ENCODE measurements at regions not wholly inside any gene's neighbourhood (a gene's known extent, or its start where the extent isn't known, plus 50 kb on each side); places are given as distances from the start of the nearest gene placed in this dataset.

- DNase-seq (ENCODE audit: insufficient read length, low spot score) (no peak), FAIRE-seq (no peak)
- TF ChIP-seq POLR2AphosphoS5 (IDR thresholded peaks at IDR 0.05; ENCODE audit: low read depth, low read length) = no peak
- TF ChIP-seq TAF1 (IDR thresholded peaks at IDR 0.05; ENCODE audit: low read depth, low read length) = no peak
- TF ChIP-seq SPI1 (IDR thresholded peaks at IDR 0.05; ENCODE audit: low read depth, low read length) = peak; percentile 33; the same call in 1 of the 2 replicates
- no peak for TF ChIP-seq POU2F2 (IDR thresholded peaks at IDR 0.05; ENCODE audit: low read depth, low read length)
- no peak for TF ChIP-seq POLR2A (IDR thresholded peaks at IDR 0.05; ENCODE audit: low read depth, low read length)
- no peak for TF ChIP-seq PAX5 (IDR thresholded peaks at IDR 0.05; ENCODE audit: insufficient read depth, low read length, severe bottlenecking)
Observed at GRCh38 chr15:47959617-47960413, 161.0 kb upstream of the SLC24A5 start.

DNA sequence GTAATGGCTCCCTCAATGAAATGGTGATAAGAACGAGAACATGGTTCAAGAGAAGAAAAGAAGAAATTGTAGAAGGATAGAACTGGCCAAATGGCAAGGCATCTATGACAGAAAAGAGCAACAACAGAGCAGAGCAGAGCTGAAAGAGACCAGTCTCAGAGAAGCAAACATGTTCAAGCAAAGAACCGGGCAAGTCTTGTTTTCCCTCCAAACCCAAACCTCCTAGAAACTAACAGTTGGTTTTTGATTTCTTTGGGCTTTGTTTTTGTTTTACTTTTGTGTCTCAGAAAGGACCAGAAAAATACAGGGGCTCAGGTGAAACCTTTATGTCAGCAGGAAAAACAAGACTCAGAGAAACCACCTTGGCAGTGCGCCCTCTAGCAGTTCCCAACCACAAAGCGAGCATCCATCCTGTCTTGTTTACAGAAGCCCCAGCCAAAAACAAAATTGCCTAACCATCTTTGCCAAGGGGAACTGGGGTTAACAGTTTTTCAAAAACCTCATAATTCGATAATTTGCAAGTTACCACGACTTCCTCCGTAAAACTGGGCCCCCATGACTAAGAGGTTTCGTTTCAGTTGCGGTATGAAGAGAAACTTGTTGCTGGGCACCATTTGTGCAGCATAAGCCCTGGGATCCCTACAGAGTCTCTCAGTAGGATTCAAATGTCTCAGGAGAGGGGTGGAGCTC lies 159.2 kb upstream of the SLC24A5 start:
- FAIRE-seq (peak; percentile 83), DNase-seq (ENCODE audit: insufficient read length, low spot score) (peak; percentile 29)
- TF ChIP-seq PAX5 (IDR thresholded peaks at IDR 0.05; ENCODE audit: insufficient read depth, low read length, severe bottlenecking) = no peak
- no peak for TF ChIP-seq POLR2A (IDR thresholded peaks at IDR 0.05; ENCODE audit: low read depth, low read length)
- no peak for TF ChIP-seq TAF1 (IDR thresholded peaks at IDR 0.05; ENCODE audit: low read depth, low read length)
- TF ChIP-seq SPI1 (IDR thresholded peaks at IDR 0.05; ENCODE audit: low read depth, low read length) = peak; percentile 82
- TF ChIP-seq POU2F2 (IDR thresholded peaks at IDR 0.05; ENCODE audit: low read depth, low read length) = peak; percentile 93

GRCh38 chr15:47963265-47963664 lies 157.5 kb upstream of the SLC24A5 start:
- TF ChIP-seq PAX5 (IDR thresholded peaks at IDR 0.05; ENCODE audit: insufficient read depth, low read length, severe bottlenecking) = no peak
- DNase-seq (ENCODE audit: insufficient read length, low spot score) (no peak), FAIRE-seq (no peak)

DNA sequence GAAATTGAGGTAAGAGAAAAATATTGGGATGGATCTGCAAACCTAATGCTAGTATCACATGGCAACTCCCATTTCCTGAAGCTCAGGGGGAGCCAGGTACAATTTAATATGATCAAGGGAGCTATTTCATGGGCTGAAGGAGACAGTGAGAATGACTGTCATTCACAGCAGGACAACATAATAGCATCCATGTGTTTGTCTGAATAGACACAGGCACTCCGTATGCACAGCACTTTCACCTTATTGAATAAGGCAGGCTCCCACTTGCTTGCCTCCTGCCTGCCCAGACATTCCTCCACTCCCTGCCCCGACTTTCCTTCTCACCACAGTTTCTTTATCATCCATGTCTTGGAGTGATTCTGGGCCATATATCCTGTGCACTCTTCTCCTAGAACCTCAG lies 156.6 kb upstream of the SLC24A5 start:
- TF ChIP-seq POLR2A (IDR thresholded peaks at IDR 0.05; ENCODE audit: low read depth, low read length) = no peak
- no peak for TF ChIP-seq TAF1 (IDR thresholded peaks at IDR 0.05; ENCODE audit: low read depth, low read length)
- TF ChIP-seq POLR2AphosphoS5 (IDR thresholded peaks at IDR 0.05; ENCODE audit: low read depth, low read length) = no peak
- no peak for TF ChIP-seq SPI1 (IDR thresholded peaks at IDR 0.05; ENCODE audit: low read depth, low read length)
- no peak for TF ChIP-seq POU2F2 (IDR thresholded peaks at IDR 0.05; ENCODE audit: low read depth, low read length)
- no peak for TF ChIP-seq PAX5 (IDR thresholded peaks at IDR 0.05; ENCODE audit: insufficient read depth, low read length, severe bottlenecking)
- no peak for DNase-seq (ENCODE audit: insufficient read length, low spot score)
- no peak for FAIRE-seq

DNA sequence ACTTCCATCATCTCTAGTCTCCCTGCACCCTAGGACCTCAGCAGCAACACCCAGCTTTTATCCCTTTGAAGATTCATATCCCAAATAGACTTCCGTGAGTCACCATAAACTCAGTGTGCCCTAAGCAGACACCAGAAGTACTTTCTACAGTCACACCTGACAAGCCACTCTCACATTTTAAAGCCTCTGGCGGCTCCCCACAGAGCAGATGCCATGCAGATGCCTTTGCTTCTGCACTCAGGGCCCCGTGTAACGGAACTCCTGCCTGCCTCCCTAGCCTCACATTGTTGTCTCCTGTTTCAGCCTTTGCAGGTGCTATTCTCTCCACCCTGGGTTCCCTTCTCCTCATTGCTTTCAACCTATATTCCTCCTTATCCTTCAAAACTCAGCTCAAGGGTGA lies 155.5 kb upstream of the SLC24A5 start:
- no peak for TF ChIP-seq POLR2AphosphoS5 (IDR thresholded peaks at IDR 0.05; ENCODE audit: low read depth, low read length)
- no peak for TF ChIP-seq PAX5 (IDR thresholded peaks at IDR 0.05; ENCODE audit: insufficient read depth, low read length, severe bottlenecking)
- no peak for TF ChIP-seq POU2F2 (IDR thresholded peaks at IDR 0.05; ENCODE audit: low read depth, low read length)
- TF ChIP-seq POLR2A (IDR thresholded peaks at IDR 0.05; ENCODE audit: low read depth, low read length) = no peak
- no peak for TF ChIP-seq TAF1 (IDR thresholded peaks at IDR 0.05; ENCODE audit: low read depth, low read length)
- TF ChIP-seq SPI1 (IDR thresholded peaks at IDR 0.05; ENCODE audit: low read depth, low read length) = no peak
- DNase-seq (ENCODE audit: insufficient read length, low spot score) = no peak
- FAIRE-seq = no peak

GRCh38 chr15:47968593-47968992 lies 152.2 kb upstream of the SLC24A5 start:
- no peak for FAIRE-seq
- TF ChIP-seq PAX5 (IDR thresholded peaks at IDR 0.05; ENCODE audit: insufficient read depth, low read length, severe bottlenecking) (no peak), POLR2A (IDR thresholded peaks at IDR 0.05; ENCODE audit: low read depth, low read length) (no peak), SPI1 (IDR thresholded peaks at IDR 0.05; ENCODE audit: low read depth, low read length) (no peak), POU2F2 (IDR thresholded peaks at IDR 0.05; ENCODE audit: low read depth, low read length) (no peak), TAF1 (IDR thresholded peaks at IDR 0.05; ENCODE audit: low read depth, low read length) (no peak), POLR2AphosphoS5 (IDR thresholded peaks at IDR 0.05; ENCODE audit: low read depth, low read length) (no peak)
- DNase-seq (ENCODE audit: insufficient read length, low spot score) = no peak

DNA sequence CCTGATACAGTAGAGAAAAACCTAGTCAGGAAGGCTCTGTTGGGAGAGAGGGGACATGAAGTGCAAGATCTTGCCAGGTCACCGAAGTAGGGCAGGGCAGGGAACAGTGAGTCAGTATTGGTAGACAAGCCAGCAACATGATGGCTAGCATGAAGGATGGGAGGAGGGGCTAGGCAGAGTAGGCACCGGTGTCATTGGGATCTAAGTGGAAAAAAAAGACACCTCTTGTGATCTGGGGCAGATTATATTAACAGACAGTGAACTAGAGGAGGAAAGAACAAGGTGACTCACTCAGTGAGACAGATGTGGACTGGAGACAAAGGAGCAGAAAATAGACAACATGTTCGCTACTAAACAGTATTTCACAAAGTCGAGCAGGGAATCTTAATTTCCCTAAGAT lies 149.2 kb upstream of the SLC24A5 start:
- FAIRE-seq (no peak), DNase-seq (ENCODE audit: insufficient read length, low spot score) (no peak)
- TF ChIP-seq SPI1 (IDR thresholded peaks at IDR 0.05; ENCODE audit: low read depth, low read length) (no peak), POLR2AphosphoS5 (IDR thresholded peaks at IDR 0.05; ENCODE audit: low read depth, low read length) (no peak), POU2F2 (IDR thresholded peaks at IDR 0.05; ENCODE audit: low read depth, low read length) (no peak), PAX5 (IDR thresholded peaks at IDR 0.05; ENCODE audit: insufficient read depth, low read length, severe bottlenecking) (no peak), TAF1 (IDR thresholded peaks at IDR 0.05; ENCODE audit: low read depth, low read length) (no peak), POLR2A (IDR thresholded peaks at IDR 0.05; ENCODE audit: low read depth, low read length) (no peak)

DNA sequence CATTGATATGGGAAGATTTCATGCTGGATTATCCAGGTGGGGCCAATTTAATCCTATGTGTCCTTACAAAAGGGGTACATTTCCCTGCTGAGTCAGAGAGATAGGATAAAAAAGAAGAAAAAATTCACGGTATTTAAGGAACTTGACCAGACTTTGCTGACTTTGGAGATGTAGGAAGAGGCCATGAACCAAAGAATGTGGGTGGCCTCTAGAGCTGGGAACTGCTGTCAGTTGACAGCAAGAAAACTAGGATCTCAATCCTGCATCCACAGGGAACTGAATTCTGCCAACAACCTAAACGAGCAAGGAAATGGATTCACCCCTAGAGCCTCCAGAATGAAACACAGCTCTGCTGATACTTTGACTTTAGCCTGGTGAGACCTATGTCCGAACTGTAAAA lies 148.1 kb upstream of the SLC24A5 start:
- no peak for DNase-seq (ENCODE audit: insufficient read length, low spot score)
- FAIRE-seq = no peak

GRCh38 chr15:47974724-47975123 lies 146.1 kb upstream of the SLC24A5 start:
- TF ChIP-seq SPI1 (IDR thresholded peaks at IDR 0.05; ENCODE audit: low read depth, low read length) = no peak
- TF ChIP-seq TAF1 (IDR thresholded peaks at IDR 0.05; ENCODE audit: low read depth, low read length) = no peak
- TF ChIP-seq POLR2AphosphoS5 (IDR thresholded peaks at IDR 0.05; ENCODE audit: low read depth, low read length) = no peak
- no peak for TF ChIP-seq POU2F2 (IDR thresholded peaks at IDR 0.05; ENCODE audit: low read depth, low read length)
- DNase-seq (ENCODE audit: insufficient read length, low spot score) = no peak
- FAIRE-seq = no peak

More for the DNA sequence above, 148.1 kb upstream of the SLC24A5 start:
- TF ChIP-seq TAF1 (IDR thresholded peaks at IDR 0.05; ENCODE audit: low read depth, low read length) (no peak), POLR2AphosphoS5 (IDR thresholded peaks at IDR 0.05; ENCODE audit: low read depth, low read length) (no peak), PAX5 (IDR thresholded peaks at IDR 0.05; ENCODE audit: insufficient read depth, low read length, severe bottlenecking) (no peak), SPI1 (IDR thresholded peaks at IDR 0.05; ENCODE audit: low read depth, low read length) (no peak), POLR2A (IDR thresholded peaks at IDR 0.05; ENCODE audit: low read depth, low read length) (no peak), POU2F2 (IDR thresholded peaks at IDR 0.05; ENCODE audit: low read depth, low read length) (no peak)

Data from GM12891 (cell line).